ENCODE measurements at regions not wholly inside any gene's neighbourhood (a gene's known extent, or its start where the extent isn't known, plus 50 kb on each side); places are given as distances from the start of the nearest gene placed in this dataset.
A peak's percentile ranks its signal among the peaks of the same experiment; 100 is the strongest.
"Not testable (repeated sequence)": the region's sequence is repeated elsewhere in the genome, so short reads cannot be mapped to it uniquely, and the experiment has no call there.

- H3K4me3 ChIP-seq (ENCODE audit: low read length) = no peak overlapping the region
- no peak overlapping the region for H3K27ac Mint-ChIP-seq
- H3K36me3 Mint-ChIP-seq = peaks cover 0 to 9% (median 0%) of the 10 kb centered on the region in 3 donors
- no peak overlapping the region for H3K27ac ChIP-seq (ENCODE audit: low read depth, low read length)
- POLR2A ChIA-PET = interaction anchor here (0.5 kb wide), 1 partner anchor 238 kb away, joined by 3 read pairs; no protein-coding TSS in a partner anchor
- no peaks in the 10 kb centered on the region for H3K9me3 Mint-ChIP-seq
- no peaks in the 10 kb centered on the region for H3K27me3 Mint-ChIP-seq
- no peaks in the 10 kb centered on the region for H3K27me3 ChIP-seq (ENCODE audit: insufficient read depth, low read length, poor library complexity, severe bottlenecking)
- no peak for DNase-seq
- CTCF ChIA-PET = no interaction called here
- no peaks in the 10 kb centered on the region for H3K4me1 Mint-ChIP-seq
- H3K4me3 Mint-ChIP-seq = no peak overlapping the region
- H3K36me3 ChIP-seq (ENCODE audit: insufficient read depth, low read length) = no peaks in the 10 kb centered on the region
- H3K4me1 ChIP-seq (ENCODE audit: insufficient read depth, low read length) = no peaks in the 10 kb centered on the region
- no peaks in the 10 kb centered on the region for H3K9me3 ChIP-seq (ENCODE audit: low read length)
Measured at GRCh38 chr2:190584980-190585661, 50.6 kb upstream of the NEMP2 start.

- no peak overlapping the region for H3K4me3 ChIP-seq (ENCODE audit: low read length)
- H3K36me3 ChIP-seq (ENCODE audit: insufficient read depth, low read length) = no peaks in the 10 kb centered on the region
- ChIA-PET CTCF (no interaction called here), POLR2A (no interaction called here)
- no peaks in the 10 kb centered on the region for H3K27me3 ChIP-seq (ENCODE audit: insufficient read depth, low read length, poor library complexity, severe bottlenecking)
- DNase-seq = no peak
- Mint-ChIP-seq H3K4me3 (no peak overlapping the region), H3K4me1 (no peaks in the 10 kb centered on the region), H3K36me3 (peaks cover 0 to 9% (median 0%) of the 10 kb centered on the region in 3 donors), H3K27ac (peak overlapping the region in 1 of 8 donors; percentile 22), H3K9me3 (no peaks in the 10 kb centered on the region), H3K27me3 (no peaks in the 10 kb centered on the region)
- H3K9me3 ChIP-seq (ENCODE audit: low read length) = no peaks in the 10 kb centered on the region
- no peaks in the 10 kb centered on the region for H3K4me1 ChIP-seq (ENCODE audit: insufficient read depth, low read length)
- no peak overlapping the region for H3K27ac ChIP-seq (ENCODE audit: low read depth, low read length)
Measured at GRCh38 chr2:190587106-190587505, 52.6 kb upstream of the NEMP2 start.

- Mint-ChIP-seq H3K36me3 (peaks cover 0 to under 1% (median 0%) of the 10 kb centered on the region in 3 donors), H3K27ac (no peak overlapping the region), H3K4me3 (no peak overlapping the region), H3K4me1 (no peaks in the 10 kb centered on the region), H3K9me3 (no peaks in the 10 kb centered on the region), H3K27me3 (no peaks in the 10 kb centered on the region)
- Histone ChIP-seq H3K27me3 (ENCODE audit: insufficient read depth, low read length, poor library complexity, severe bottlenecking) (no peaks in the 10 kb centered on the region), H3K4me3 (ENCODE audit: low read length) (no peak overlapping the region), H3K27ac (ENCODE audit: low read depth, low read length) (no peak overlapping the region), H3K9me3 (ENCODE audit: low read length) (no peaks in the 10 kb centered on the region), H3K4me1 (ENCODE audit: insufficient read depth, low read length) (no peaks in the 10 kb centered on the region), H3K36me3 (ENCODE audit: insufficient read depth, low read length) (no peaks in the 10 kb centered on the region)
- ChIA-PET POLR2A (no interaction called here), CTCF (interaction anchor here (0.6 kb wide), 1 partner anchor 432 kb away, joined by 3 read pairs; no protein-coding TSS in a partner anchor)
- DNase-seq = no peak
Measured at GRCh38 chr2:190589008-190589407, 54.5 kb upstream of the NEMP2 start.

GRCh38 chr2:190591437-190591836, 56.9 kb upstream of the NEMP2 start:
- ChIA-PET POLR2A (no interaction called here), CTCF (no interaction called here)
- no peaks in the 10 kb centered on the region for H3K9me3 ChIP-seq (ENCODE audit: low read length)
- H3K4me1 ChIP-seq (ENCODE audit: insufficient read depth, low read length) = no peaks in the 10 kb centered on the region
- no peaks in the 10 kb centered on the region for H3K9me3 Mint-ChIP-seq
- no peaks in the 10 kb centered on the region for H3K4me1 Mint-ChIP-seq
- no peaks in the 10 kb centered on the region for H3K27me3 ChIP-seq (ENCODE audit: insufficient read depth, low read length, poor library complexity, severe bottlenecking)
- H3K4me3 Mint-ChIP-seq = no peak overlapping the region
- H3K36me3 ChIP-seq (ENCODE audit: insufficient read depth, low read length) = no peaks in the 10 kb centered on the region
- no peaks in the 10 kb centered on the region for H3K27me3 Mint-ChIP-seq
- peaks cover 0 to 9% (median 0%) of the 10 kb centered on the region in 3 donors for H3K36me3 Mint-ChIP-seq
- H3K27ac Mint-ChIP-seq = no peak overlapping the region
- no peak overlapping the region for H3K4me3 ChIP-seq (ENCODE audit: low read length)
- no peak overlapping the region for H3K27ac ChIP-seq (ENCODE audit: low read depth, low read length)
- no peak for DNase-seq

- Mint-ChIP-seq H3K36me3 (peaks cover 0 to 9% (median 0%) of the 10 kb centered on the region in 3 donors), H3K27me3 (no peaks in the 10 kb centered on the region), H3K9me3 (no peaks in the 10 kb centered on the region), H3K27ac (no peak overlapping the region), H3K4me1 (peaks cover 0 to under 1% (median 0%) of the 10 kb centered on the region in 3 donors), H3K4me3 (no peak overlapping the region)
- Histone ChIP-seq H3K9me3 (ENCODE audit: low read length) (no peaks in the 10 kb centered on the region), H3K27ac (ENCODE audit: low read depth, low read length) (no peak overlapping the region), H3K4me3 (ENCODE audit: low read length) (no peak overlapping the region), H3K27me3 (ENCODE audit: insufficient read depth, low read length, poor library complexity, severe bottlenecking) (no peaks in the 10 kb centered on the region), H3K4me1 (ENCODE audit: insufficient read depth, low read length) (no peaks in the 10 kb centered on the region), H3K36me3 (ENCODE audit: insufficient read depth, low read length) (no peaks in the 10 kb centered on the region)
- no peak for DNase-seq
- ChIA-PET CTCF (no interaction called here), POLR2A (no interaction called here)
Measured at GRCh38 chr2:190592831-190593230, 56.1 kb upstream of the NAB1 start.

- DNase-seq; H3K9me3 Mint-ChIP-seq; H3K9me3 ChIP-seq (ENCODE audit: low read length); H3K36me3 Mint-ChIP-seq; H3K4me1 ChIP-seq (ENCODE audit: insufficient read depth, low read length); POLR2A ChIA-PET; H3K27me3 Mint-ChIP-seq; H3K27ac ChIP-seq (ENCODE audit: low read depth, low read length); H3K27me3 ChIP-seq (ENCODE audit: insufficient read depth, low read length, poor library complexity, severe bottlenecking); H3K36me3 ChIP-seq (ENCODE audit: insufficient read depth, low read length); H3K4me3 ChIP-seq (ENCODE audit: low read length); CTCF ChIA-PET; H3K4me3 Mint-ChIP-seq: not testable (repeated sequence)
- peak overlapping the region in 1 of 8 donors; percentile 52 for H3K27ac Mint-ChIP-seq
- peaks cover 16 to 22% (median 20%) of the 10 kb centered on the region in 3 donors for H3K4me1 Mint-ChIP-seq
Measured at GRCh38 chr2:190595879-190596278, 53.0 kb upstream of the NAB1 start.

GRCh38 chr2:190596993-190597392, 51.9 kb upstream of the NAB1 start:
- peaks cover 16 to 22% (median 20%) of the 10 kb centered on the region in 3 donors for H3K4me1 Mint-ChIP-seq
- H3K36me3 ChIP-seq (ENCODE audit: insufficient read depth, low read length) = no peaks in the 10 kb centered on the region
- peaks cover 0 to 12% (median 2%) of the 10 kb centered on the region in 3 donors for H3K36me3 Mint-ChIP-seq
- no peak overlapping the region for H3K4me3 Mint-ChIP-seq
- CTCF ChIA-PET = no interaction called here
- peaks cover 6% of the 10 kb centered on the region for H3K4me1 ChIP-seq (ENCODE audit: insufficient read depth, low read length)
- no peak overlapping the region for H3K27ac ChIP-seq (ENCODE audit: low read depth, low read length)
- DNase-seq = no peak
- no peak overlapping the region for H3K27ac Mint-ChIP-seq
- H3K9me3 ChIP-seq (ENCODE audit: low read length) = no peaks in the 10 kb centered on the region
- POLR2A ChIA-PET = no interaction called here
- H3K9me3 Mint-ChIP-seq = no peaks in the 10 kb centered on the region
- no peak overlapping the region for H3K4me3 ChIP-seq (ENCODE audit: low read length)
- H3K27me3 ChIP-seq (ENCODE audit: insufficient read depth, low read length, poor library complexity, severe bottlenecking) = no peaks in the 10 kb centered on the region
- no peaks in the 10 kb centered on the region for H3K27me3 Mint-ChIP-seq

GRCh38 chr2:190598621-190599020, 50.3 kb upstream of the NAB1 start:
- H3K4me3 Mint-ChIP-seq = no peak overlapping the region
- no peaks in the 10 kb centered on the region for H3K27me3 ChIP-seq (ENCODE audit: insufficient read depth, low read length, poor library complexity, severe bottlenecking)
- no peak overlapping the region for H3K27ac ChIP-seq (ENCODE audit: low read depth, low read length)
- H3K36me3 ChIP-seq (ENCODE audit: insufficient read depth, low read length) = no peaks in the 10 kb centered on the region
- no peak overlapping the region for H3K4me3 ChIP-seq (ENCODE audit: low read length)
- no peaks in the 10 kb centered on the region for H3K9me3 Mint-ChIP-seq
- no peak overlapping the region for H3K27ac Mint-ChIP-seq
- peaks cover 0 to 19% (median 2%) of the 10 kb centered on the region in 3 donors for H3K36me3 Mint-ChIP-seq
- peaks cover 16 to 22% (median 20%) of the 10 kb centered on the region in 3 donors for H3K4me1 Mint-ChIP-seq
- H3K9me3 ChIP-seq (ENCODE audit: low read length) = no peaks in the 10 kb centered on the region
- ChIA-PET POLR2A (no interaction called here), CTCF (no interaction called here)
- no peaks in the 10 kb centered on the region for H3K27me3 Mint-ChIP-seq
- peaks cover 6% of the 10 kb centered on the region for H3K4me1 ChIP-seq (ENCODE audit: insufficient read depth, low read length)
- DNase-seq = no peak

All from CD8-positive, alpha-beta memory T cell (primary cell).